ENCODE measurements at regions not wholly inside any gene's neighbourhood (a gene's known extent, or its start where the extent isn't known, plus 50 kb on each side); places are given as distances from the start of the nearest gene placed in this dataset.

- no peak overlapping the region for H3K4me3 ChIP-seq (ENCODE audit: low read length)
- H3K4me2 ChIP-seq (ENCODE audit: low read depth, low read length): no peak overlapping the region
- H2AFZ ChIP-seq (ENCODE audit: low read length): no peak overlapping the region
- TF ChIP-seq CTCF (IDR thresholded peaks at IDR 0.05; ENCODE audit: low read length) (no peak), EZH2phosphoT487 (IDR thresholded peaks at IDR 0.05; ENCODE audit: low read length) (no peak), EZH2 (optimal IDR thresholded peaks at IDR 0.05; ENCODE audit: low read depth, low read length) (no peak)
- H3F3A ChIP-seq (ENCODE audit: insufficient read depth, low read length): no peaks in the 10 kb centered on the region
- no peaks in the 10 kb centered on the region for H3K79me2 ChIP-seq (ENCODE audit: low read length)
- no peaks in the 10 kb centered on the region for H3K4me1 ChIP-seq (ENCODE audit: low read length)
- no peaks in the 10 kb centered on the region for H3K36me3 ChIP-seq (replicated peaks; ENCODE audit: insufficient read depth, low read length)
- H4K20me1 ChIP-seq (ENCODE audit: insufficient read depth, low read length): no peaks in the 10 kb centered on the region
- DNase-seq: no peak
- H3K9me2 ChIP-seq (replicated peaks; ENCODE audit: insufficient read depth, low read length): no peaks in the 10 kb centered on the region
- H3K27me3 ChIP-seq (replicated peaks; ENCODE audit: insufficient read depth, low read length): no peaks in the 10 kb centered on the region
- no peak overlapping the region for H3K9ac ChIP-seq (ENCODE audit: low read length)
- H3K9me3 ChIP-seq (replicated peaks; ENCODE audit: insufficient read depth, low read length): no peaks in the 10 kb centered on the region
- H3K27ac ChIP-seq (ENCODE audit: low read length): no peak overlapping the region
Measured at GRCh38 chr2:192443831-192444230, 249.1 kb upstream of the TMEFF2 start.

GRCh38 chr2:192438239-192438638 is 243.5 kb upstream of the TMEFF2 start:
- Histone ChIP-seq H3K27me3 (replicated peaks; ENCODE audit: insufficient read depth, low read length) (no peaks in the 10 kb centered on the region), H3K27ac (ENCODE audit: low read length) (no peak overlapping the region), H3K4me1 (ENCODE audit: low read length) (no peaks in the 10 kb centered on the region), H3K36me3 (replicated peaks; ENCODE audit: insufficient read depth, low read length) (no peaks in the 10 kb centered on the region), H3F3A (ENCODE audit: insufficient read depth, low read length) (no peaks in the 10 kb centered on the region), H3K4me3 (ENCODE audit: low read length) (no peak overlapping the region), H3K9ac (ENCODE audit: low read length) (no peak overlapping the region), H3K9me3 (replicated peaks; ENCODE audit: insufficient read depth, low read length) (no peaks in the 10 kb centered on the region), H3K9me2 (replicated peaks; ENCODE audit: insufficient read depth, low read length) (no peaks in the 10 kb centered on the region), H3K4me2 (ENCODE audit: low read depth, low read length) (no peak overlapping the region), H2AFZ (ENCODE audit: low read length) (no peak overlapping the region), H4K20me1 (ENCODE audit: insufficient read depth, low read length) (no peaks in the 10 kb centered on the region), H3K79me2 (ENCODE audit: low read length) (no peaks in the 10 kb centered on the region)
- no peak for DNase-seq
- TF ChIP-seq EZH2phosphoT487 (IDR thresholded peaks at IDR 0.05; ENCODE audit: low read length) (no peak), CTCF (IDR thresholded peaks at IDR 0.05; ENCODE audit: low read length) (no peak), EZH2 (optimal IDR thresholded peaks at IDR 0.05; ENCODE audit: low read depth, low read length) (no peak)

GRCh38 chr2:192437653-192438052 is 242.9 kb upstream of the TMEFF2 start:
- Histone ChIP-seq H3K27me3 (replicated peaks; ENCODE audit: insufficient read depth, low read length) (no peaks in the 10 kb centered on the region), H3K9ac (ENCODE audit: low read length) (no peak overlapping the region), H3K4me1 (ENCODE audit: low read length) (no peaks in the 10 kb centered on the region), H4K20me1 (ENCODE audit: insufficient read depth, low read length) (no peaks in the 10 kb centered on the region), H3K79me2 (ENCODE audit: low read length) (no peaks in the 10 kb centered on the region), H3K9me3 (replicated peaks; ENCODE audit: insufficient read depth, low read length) (no peaks in the 10 kb centered on the region), H3K36me3 (replicated peaks; ENCODE audit: insufficient read depth, low read length) (no peaks in the 10 kb centered on the region), H3F3A (ENCODE audit: insufficient read depth, low read length) (no peaks in the 10 kb centered on the region), H3K4me2 (ENCODE audit: low read depth, low read length) (no peak overlapping the region), H3K4me3 (ENCODE audit: low read length) (no peak overlapping the region), H3K27ac (ENCODE audit: low read length) (no peak overlapping the region), H2AFZ (ENCODE audit: low read length) (no peak overlapping the region), H3K9me2 (replicated peaks; ENCODE audit: insufficient read depth, low read length) (no peaks in the 10 kb centered on the region)
- DNase-seq: no peak
- TF ChIP-seq EZH2phosphoT487 (IDR thresholded peaks at IDR 0.05; ENCODE audit: low read length): no peak
- no peak for TF ChIP-seq EZH2 (optimal IDR thresholded peaks at IDR 0.05; ENCODE audit: low read depth, low read length)
- no peak for TF ChIP-seq CTCF (IDR thresholded peaks at IDR 0.05; ENCODE audit: low read length)
